Stimulated activated CD8-positive, alpha-beta memory T cell treated with anti-CD3 and anti-CD28 coated beads, Interleukin-4, amount 100 ng/mL, for 48 hours (primary cell): ENCODE measurements at regions not wholly inside any gene's neighbourhood (a gene's known extent, or its start where the extent isn't known, plus 50 kb on each side); places are given as distances from the start of the nearest gene placed in this dataset.
A peak's percentile ranks its signal among the peaks of the same experiment; 100 is the strongest.
"Not testable (repeated sequence)": the region's sequence is repeated elsewhere in the genome, so short reads cannot be mapped to it uniquely, and the experiment has no call there.

Experiments used
- DNase-seq: peaks from one replicate; pipeline ENCODE4 v3.0.0-alpha.2; 2020

DNA sequence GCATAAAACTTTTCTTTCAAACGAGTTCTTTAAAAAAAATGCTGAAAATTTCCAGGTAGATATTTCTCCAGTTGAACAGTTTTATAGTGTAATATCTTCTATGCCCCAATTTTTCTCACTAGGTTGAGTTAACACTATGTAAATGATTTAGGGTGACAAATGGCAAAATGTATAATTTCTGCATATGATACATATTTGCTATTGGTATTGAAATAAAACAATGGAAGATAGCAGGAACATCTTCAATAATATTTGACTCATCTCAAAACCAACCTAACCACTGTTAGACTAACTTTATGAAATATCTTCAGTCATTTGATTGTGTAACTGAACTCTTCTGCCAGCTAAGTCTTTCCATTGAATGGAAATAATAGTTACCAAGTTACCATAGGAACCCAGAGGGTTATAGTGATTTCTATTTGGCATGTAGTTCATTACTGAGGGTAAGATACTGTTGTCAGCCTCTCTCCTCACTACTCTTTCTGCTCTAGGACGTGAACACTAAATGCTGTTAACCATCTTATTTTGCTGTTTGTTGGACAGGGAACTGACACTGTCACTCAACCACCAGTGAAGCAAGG lies 824.7 kb upstream of the NECTIN3 start:
- DNase-seq = no peak

DNA sequence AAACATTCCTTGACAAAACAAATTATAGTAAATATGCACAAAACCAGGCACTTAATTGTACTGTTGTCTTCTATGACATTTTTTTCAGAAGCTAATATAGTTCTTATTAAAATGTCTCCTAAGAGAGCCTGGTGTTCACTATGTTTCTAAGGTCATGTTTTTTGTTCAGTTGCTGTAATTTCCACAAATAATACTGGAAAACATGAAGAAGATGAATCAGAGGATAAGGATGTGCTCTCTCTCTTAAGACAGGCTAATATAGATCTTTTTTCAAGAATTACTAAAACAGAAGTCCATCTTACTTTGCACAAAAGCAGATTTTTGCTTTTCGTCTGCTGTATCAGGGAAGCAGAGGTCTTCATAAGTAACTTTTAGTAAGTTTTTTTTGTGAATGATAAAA lies 823.0 kb upstream of the NECTIN3 start:
- DNase-seq = no peak

DNA sequence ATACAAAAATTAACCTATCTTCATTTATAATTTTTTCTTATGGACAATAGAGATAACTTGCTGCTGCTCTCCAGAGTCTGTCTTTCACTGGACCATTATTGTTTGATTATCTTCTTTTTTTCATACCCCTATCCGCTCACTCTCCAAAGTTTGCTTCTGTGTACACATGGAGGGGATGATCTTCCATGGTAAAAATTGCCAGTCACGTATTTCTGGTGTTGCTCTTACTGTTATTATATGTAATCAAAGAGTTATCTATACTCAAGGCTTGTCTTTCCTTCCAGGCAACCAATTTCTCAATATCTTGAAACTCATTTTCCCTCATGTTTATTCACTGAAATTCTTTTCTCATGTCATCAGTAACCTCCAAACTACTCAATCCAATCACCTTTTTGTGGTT lies 817.8 kb upstream of the NECTIN3 start:
- no peak for DNase-seq

DNA sequence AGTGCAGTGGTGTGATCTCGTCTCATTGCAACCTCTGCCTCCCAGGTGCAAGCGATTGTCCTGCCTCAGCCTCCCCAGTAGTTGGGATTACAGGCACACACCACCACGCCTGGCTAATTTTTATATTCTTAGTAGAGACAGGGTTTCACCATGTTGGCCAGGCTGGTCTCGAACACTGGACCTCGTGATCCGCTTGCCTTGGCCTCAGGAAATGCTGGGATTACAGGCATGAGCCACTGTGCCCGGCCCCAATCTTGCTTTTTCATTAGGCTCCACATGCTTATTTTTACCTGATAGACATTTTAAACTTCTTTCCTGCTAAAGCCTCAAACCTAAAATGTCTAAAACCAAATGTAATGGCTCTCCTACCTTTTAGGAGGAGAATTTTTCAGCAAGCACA lies 817.0 kb upstream of the NECTIN3 start:
- DNase-seq = no peak

DNA sequence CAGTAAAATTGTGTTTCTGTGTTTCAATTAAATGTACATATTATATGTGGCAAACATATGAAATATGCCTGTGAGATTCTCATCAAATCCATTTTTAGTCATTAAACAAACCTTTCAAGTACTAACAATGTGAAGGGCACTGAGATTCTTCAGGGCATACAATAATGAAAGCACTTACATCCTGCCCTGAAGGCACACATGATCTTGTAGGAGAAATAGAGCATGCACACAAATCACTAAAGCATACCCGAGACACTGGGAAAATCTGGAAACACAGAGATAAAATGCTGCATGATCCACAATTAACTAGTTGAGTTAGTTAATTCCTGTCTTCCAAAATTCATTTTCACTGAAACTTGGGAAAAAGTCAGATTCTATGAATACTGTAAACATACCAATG lies 810.5 kb upstream of the NECTIN3 start:
- no peak for DNase-seq

DNA sequence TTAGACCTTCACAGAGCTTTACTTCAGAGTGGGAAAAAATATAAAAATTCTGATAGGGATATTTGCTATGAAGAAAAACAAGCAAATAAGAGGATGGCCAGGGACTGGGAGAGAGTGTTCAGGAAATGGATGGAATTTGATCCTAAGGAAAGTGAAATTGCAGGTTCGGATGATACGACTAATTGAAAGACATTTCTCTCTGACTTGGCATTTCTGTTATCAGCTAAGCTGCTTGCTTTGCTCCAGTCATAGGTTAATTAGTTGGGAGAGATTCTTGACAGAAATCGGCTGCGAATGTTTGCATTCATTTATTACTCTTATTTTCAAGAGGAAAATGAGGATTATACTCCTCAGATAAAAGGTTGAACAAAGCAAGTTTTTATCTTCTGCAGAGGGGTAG lies 808.7 kb upstream of the NECTIN3 start:
- DNase-seq = no peak

DNA sequence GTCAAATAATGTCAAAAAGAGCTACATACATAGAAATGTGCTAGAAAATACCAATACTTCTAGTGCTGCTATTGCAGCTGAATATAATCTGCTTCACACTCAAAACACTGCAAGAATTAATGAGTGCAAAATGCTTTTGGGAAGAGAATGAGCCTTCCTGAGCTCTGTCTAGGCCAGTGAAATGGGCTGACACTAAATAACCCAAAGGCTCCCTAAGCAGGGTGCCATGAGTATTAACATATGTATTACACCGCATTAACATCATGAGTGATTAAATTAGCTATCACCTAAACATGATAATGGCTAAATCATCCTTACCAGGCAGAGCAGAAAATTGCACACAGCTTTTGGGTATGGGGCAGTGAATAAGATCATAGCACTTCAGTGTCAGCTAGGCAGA lies 806.3 kb upstream of the NECTIN3 start:
- no peak for DNase-seq

DNA sequence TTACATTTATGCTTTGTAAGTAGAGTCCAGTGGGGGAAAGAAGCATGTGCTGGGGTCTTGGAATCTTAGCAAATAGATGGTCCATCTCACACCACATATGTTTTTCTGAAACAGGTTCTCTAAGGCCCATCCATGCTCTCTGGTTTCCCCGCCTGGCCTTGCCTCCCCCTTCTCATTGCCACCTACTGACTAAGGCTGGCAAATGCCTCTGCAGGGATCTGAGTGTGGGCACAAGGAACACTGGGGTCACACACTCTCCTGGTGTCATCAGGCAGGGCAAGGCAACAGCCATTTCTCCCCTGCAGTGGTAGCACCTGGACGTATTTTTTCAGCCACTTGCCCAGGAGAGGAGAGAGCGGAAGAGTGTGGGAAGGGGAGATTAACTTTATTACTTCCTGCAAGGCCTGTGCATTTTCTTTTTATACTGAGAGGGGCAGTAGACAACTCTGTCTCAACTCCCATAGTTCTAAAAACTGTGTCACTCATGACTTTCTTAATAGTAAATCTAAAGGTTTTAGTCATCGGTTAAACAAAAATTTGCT lies 804.2 kb upstream of the NECTIN3 start:
- no peak for DNase-seq

DNA sequence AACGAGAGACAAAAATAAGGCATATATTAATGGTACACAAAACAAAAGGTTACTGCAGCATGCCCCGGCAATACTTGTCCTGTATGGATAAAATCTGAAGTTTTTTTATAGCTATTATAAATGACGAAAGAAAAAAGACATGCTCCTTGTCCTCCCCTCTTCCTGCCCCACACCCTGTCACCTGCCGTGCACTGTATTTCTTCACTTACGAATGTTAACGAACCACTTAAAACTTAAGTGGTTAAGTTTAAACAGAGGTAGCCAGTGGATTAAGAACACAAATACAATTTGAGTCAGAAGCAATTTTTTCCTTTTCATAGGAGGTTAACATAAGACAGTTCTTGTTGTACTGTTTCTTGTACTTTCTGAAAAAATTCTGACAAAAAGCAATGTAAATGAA lies 799.1 kb upstream of the NECTIN3 start:
- no peak for DNase-seq

DNA sequence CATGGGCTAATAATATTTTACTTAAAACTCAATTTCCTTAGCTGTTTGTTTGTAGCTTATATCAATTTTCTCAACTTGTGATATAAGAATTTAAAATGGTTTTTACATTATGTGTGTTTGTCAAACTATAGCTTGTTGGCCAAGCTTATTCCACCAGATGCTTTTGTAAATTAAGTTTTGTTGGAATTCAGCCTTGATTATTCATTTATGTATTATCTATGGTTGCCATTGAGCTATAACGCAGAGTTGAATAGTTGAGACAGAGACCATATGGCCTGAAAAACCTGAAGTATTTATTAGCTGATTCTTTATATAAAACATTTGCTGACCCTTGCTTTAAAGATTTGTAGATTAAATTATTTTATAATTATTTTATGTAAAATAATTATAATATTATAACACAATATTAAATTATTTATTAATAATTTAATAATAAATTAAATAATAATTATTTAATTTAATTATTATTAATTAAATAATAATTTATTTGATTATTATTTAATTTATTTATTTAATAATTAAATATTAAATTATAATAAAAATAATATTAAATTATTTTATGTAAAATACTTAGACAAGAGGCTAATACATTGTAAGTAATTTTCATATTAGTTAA lies 779.6 kb upstream of the NECTIN3 start:
- DNase-seq = no peak

DNA sequence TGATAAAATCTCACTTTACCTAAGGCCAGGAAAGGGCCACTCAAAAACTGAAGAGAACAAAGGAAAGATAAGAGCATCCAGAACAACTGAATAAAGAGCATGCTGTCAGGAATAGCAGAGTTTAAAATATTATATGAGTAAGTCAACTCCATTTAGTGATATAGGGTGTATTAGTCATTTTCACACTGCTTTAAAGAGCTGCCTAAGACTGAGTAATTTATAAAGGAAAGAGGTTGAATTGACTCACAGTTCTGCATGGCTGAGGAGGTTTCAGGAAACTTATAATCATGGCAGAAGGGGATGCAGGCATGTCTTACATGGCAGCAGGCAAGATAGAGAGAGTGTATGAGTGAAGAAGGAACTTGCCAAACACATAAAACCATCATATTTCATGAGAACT lies 778.0 kb upstream of the NECTIN3 start:
- DNase-seq = no peak

DNA sequence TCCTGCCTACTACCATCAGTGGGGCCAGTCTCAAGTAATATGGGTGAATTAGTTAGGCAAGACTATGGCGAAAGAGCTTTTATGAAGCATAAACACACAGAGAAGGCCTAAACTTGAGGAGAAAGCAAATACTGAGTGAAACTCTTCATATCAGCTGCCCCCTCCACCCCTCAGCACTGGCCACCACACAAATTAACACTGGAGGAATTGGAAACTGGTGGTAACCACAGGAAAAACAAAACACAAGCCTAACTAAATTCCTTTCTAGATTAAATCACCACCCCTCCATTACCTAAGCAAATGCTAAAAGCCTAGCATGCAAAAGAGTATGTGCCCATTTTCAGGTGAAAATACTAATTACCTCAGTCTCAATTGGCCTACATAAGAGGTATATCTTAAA lies 774.7 kb upstream of the NECTIN3 start:
- no peak for DNase-seq

DNA sequence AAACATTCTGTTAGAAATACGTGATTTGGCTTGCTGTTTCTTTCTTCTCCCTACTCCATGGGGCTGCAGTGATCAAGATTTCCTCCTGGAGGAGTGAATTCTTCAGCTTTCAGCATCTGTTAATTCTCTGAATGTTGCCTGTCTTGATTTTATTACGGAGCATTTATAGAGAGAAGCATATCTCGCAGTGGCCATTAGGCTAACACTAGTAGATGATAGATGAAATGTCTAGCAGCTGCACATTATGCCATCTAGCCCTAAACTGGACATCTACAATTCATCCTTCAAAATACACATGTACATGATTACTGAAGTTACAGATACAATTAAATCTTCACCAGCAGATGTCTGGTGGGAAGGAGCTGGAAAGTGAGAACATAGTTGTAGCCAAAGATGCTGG lies 769.8 kb upstream of the NECTIN3 start:
- no peak for DNase-seq

DNA sequence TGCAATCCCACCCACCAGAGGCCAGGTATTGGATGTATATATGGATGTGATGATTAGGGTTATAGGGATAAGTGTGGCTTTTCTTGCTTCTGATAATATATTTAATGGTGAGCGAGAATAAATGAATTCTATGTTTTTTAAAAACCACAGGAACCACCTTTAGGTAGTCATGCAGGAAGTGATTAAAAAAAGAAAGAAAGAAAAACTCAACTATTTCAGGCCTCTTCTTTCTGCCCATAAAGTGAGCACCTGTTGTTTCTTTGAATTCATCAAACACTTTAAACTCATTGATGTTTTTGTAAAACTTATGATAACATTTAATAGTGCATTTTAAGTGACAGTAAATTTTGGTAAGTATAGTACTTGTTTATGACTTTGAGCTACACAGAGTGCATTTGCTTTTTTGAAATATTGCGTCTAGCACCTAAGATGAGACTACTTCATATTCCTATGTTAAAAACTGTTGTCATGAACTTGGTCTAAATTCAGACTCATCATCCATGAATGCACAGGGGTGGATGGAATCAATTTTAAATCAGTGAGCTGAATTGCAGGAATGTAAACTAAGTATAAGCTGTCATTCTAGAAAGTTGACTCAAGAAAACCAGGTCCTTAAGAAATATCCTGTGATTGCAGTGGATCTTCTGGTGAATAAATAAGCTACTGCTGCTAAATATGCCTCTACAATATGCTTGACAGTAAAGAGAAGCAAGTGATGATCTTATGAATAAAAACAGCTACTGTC lies 764.4 kb upstream of the NECTIN3 start:
- DNase-seq = no peak

DNA sequence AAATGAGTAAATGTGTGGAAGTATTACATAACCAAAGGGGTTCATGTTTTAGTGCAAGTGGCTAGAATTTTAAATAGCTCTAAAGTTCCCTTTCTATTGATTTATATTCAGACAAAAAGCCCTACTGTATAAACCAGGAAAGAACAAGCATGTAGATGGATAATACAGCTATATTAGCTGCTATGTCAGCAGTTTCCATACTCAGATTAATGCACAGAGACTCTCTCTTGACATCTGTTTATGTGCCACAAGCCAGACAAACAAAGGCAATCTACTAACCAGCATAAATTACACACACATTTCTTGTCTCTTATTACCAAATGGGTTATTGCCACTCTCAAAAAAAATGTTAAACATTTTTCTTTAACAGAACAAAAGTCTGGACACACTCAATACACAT lies 760.1 kb upstream of the NECTIN3 start:
- DNase-seq = no peak

DNA sequence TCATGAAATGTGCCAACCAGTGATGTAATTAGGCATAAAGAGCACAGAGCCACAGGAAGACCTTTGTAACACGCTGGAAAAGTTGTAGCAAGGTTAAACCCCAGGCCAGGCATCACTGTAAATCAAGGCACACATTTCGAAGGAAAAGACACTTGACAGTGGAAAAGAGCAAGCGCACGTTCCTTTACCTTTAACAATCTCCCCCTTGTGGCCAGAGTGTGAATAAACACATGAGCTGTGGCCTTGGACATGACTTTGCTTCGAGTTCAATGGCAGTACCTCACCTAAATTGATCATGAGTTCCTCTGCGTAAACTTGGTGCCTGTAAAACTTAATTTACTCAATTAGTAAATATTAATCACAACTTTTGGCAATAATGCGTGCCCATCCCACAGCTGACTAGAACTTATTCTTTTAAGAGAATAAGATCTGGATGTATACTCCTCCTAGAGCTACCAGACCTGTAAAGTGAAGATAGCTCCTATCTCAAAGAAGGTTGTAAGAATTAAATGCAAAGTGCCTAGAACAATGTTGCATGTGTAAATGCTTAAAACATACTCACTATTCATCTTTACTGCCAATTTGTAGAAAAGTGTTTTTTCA lies 757.0 kb upstream of the NECTIN3 start:
- DNase-seq = peak; percentile 64

DNA sequence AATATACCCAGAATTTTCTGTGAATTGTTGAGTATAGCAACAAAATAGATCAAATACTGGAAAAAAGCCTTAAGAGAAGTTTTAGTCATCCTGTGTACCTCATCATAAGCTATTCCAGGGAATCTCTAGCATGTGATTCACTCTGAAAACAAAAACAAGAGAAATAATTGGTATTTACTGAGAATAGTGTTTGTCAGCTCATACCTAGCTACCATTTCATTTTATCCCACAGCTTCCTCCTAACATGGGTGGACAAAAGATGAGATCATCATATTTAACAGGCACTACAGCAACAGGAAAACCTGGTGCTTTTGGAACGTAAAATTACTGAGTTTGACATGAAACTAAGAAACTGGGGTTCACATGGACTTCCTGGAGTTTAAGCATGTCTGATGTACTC lies 753.5 kb upstream of the NECTIN3 start:
- DNase-seq = no peak

DNA sequence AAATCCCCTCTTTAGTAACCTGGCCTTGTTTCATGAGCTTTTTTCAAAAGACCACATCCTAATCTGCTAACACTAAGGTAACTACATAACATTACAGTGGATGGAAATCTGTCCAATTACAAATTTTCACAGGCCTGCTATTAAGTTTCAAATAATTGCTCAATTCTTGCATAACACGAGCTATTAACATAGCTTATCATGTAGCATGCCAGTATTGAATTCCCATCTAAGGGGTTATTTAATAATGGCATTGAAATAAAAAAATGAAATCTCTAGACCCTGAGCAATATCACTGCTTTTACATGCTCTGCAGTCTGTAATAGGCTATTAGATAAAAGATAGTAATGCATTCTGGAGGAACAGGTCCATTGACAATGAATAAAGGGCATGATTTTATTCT lies 748.3 kb upstream of the NECTIN3 start:
- no peak for DNase-seq

DNA sequence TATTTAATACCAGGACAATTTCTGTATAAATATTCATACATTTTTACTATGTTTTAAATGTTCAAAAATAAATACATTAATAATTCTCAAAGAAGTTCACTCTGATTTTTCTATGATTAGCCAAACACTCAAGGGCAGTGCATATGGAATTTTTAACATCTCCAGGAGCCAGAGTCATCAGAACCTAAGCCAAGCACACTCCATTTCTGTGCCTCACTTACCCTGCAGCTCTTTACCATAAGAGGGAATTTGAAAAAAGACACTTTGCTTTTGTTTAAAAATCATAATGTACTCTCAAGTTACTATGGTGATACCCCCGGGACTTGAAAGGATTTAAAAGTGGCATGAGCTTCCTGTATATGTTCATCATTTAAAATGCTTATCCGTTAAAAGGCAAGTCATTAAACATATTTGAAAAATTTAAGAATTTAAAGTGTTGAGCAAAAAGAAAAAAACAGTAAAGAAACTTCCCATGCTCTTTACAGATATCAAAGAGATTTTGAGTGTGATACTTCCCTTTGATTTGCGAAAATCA lies 747.4 kb upstream of the NECTIN3 start:
- DNase-seq = no peak

DNA sequence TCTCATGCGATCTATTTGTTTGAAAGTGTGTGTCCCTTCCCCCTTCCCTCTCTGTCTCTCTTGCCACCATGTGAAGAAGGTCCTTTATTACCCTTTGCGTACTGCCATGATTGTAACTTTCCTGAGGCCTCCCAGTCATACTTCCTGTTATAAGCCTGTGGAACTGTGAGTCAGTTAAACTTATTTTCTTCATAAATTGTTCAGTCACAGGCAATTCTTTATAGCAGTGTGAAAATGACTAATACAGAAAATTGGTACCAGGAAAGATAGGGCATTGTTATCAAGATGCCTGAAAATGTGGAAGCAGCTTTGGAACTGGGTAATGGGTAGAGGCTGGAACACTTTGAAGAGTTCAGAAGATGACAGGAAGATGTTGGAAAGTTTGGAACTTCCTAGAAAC lies 743.7 kb upstream of the NECTIN3 start:
- no peak for DNase-seq

DNA sequence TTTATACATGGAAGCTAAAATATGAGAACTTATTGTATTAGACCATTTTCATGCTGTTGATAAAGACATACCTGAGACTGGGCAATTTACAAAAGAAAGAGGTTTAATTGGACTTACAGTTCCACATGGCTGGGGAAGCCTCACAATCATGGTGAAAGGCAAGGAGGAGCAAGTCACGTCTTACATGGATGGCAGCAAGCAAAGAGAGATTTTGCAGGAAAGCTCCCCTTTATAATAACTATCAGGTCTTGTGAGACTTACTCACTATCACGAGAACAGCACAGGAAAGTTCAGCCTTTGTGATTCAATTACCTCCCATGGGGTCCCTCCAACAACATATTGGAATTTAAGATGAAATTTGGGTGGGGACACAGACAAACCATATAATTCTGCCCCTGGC lies 740.1 kb upstream of the NECTIN3 start:
- not testable (repeated sequence) for DNase-seq

DNA sequence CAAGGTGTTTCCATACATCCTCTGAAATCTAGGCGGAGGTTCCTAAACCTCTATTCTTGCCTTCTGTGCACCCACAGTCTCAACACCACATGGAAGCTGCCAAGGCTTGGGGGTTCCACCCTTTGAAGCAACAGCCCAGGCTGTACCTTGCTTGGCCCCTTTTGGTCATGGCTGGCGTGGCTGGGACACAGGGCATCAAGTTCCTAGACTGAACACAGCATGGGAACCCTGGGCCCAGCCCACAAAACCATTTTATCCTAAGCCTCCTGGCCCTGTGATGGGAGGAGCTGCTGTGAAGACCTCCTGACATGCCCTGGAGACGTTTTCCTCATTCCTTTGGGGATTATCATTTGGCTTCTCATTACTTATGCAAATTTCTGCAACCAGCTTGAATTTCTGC lies 739.0 kb upstream of the NECTIN3 start:
- DNase-seq = no peak

DNA sequence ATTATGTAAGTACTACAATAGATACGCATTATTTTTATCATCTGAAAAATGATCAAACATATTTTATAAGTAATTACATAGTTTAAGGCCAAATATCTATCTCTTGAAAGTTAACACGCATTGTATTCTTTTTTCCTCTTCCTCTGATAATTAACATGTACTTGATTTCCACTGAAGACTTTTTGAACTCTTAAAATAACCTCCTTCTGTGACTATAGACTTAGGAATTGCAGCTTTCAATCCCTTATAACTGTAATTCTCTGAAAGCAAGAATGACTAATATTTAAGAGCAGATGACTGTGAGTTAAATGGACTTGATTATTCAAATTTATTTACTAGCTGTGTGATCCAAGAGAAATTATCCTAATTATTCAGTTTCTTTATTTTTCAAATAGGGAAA lies 730.6 kb upstream of the NECTIN3 start:
- DNase-seq = no peak

DNA sequence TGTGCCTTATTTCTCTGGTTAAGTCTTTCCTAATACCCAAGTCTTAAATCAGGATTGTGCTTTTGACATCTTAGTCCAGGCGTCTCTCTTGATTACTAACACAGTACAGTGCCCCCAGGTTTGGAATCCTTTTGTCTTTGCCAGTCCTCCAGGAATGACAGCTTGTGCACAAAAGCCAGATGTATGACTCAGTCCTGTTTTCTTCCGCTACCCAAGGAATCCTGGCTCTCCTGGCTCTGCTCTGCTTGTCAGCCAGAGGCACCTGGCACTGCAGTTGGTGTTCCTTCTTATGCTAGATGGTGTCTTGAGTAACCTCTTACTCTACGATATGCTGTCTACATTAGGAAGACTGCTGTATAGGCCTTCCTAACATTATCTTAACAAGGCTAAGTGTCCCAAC lies 728.2 kb upstream of the NECTIN3 start:
- no peak for DNase-seq
